CD8-positive, alpha-beta memory T cell (primary cell): ENCODE measurements at regions not wholly inside any gene's neighbourhood (a gene's known extent, or its start where the extent isn't known, plus 50 kb on each side); places are given as distances from the start of the nearest gene placed in this dataset.
A peak's percentile ranks its signal among the peaks of the same experiment; 100 is the strongest.

ENCODE experiments used
- CTCF ChIA-PET: fragments of 350-600 bp; sonication (Branson Sonifier 250); formaldehyde crosslinking; loops from one replicate; lab custom pipeline; 2021; ENCODE audit warnings: antibody characterized with exemption; lab: Charles Lee
- POLR2A ChIA-PET: fragments of 350-600 bp; sonication (Branson Sonifier 250); formaldehyde crosslinking; loops from one replicate; lab custom pipeline; 2021; ENCODE audit warnings: antibody characterized with exemption; lab: Charles Lee
- DNase-seq, 5 donors: peaks; one replicate each; pipeline versions ENCODE4 v3.0.0 to v3.0.0-alpha.2; 2020 to 2022; ENCODE audit warnings: mixed read lengths in 1 of 5
- H3K27ac ChIP-seq: one replicate; pipeline ENCODE4 v1.7.0; 2013; ENCODE audit warnings: low read depth, mild to moderate bottlenecking, low read length, moderate library complexity
- H3K27me3 ChIP-seq: 2 replicates; pipeline ENCODE4 v1.7.0; 2013; ENCODE audit warnings: low read length, mild to moderate bottlenecking; ENCODE audit not compliant: insufficient read depth, poor library complexity, severe bottlenecking
- H3K36me3 ChIP-seq: 2 replicates; pipeline ENCODE4 v1.7.0; 2013; ENCODE audit warnings: mild to moderate bottlenecking, low read length, moderate library complexity; ENCODE audit not compliant: insufficient read depth
- H3K4me1 ChIP-seq: 2 replicates; pipeline ENCODE4 v1.7.0; 2013; ENCODE audit warnings: mild to moderate bottlenecking, low read length, moderate library complexity; ENCODE audit not compliant: insufficient read depth
- H3K4me3 ChIP-seq: 2 replicates; pipeline ENCODE4 v1.7.0; 2013; ENCODE audit warnings: mild to moderate bottlenecking, low read length
- H3K9me3 ChIP-seq: 2 replicates; pipeline ENCODE4 v1.7.0; 2013; ENCODE audit warnings: mild to moderate bottlenecking, low read length
- H3K27ac Mint-ChIP-seq, 8 donors: one replicate each; pipeline ENCODE4 v1.8.0; 2020 to 2021; ENCODE audit warnings: mixed read lengths in 8 of 8, mild to moderate bottlenecking in 6 of 8, inconsistent platforms in 3 of 8, moderate library complexity in 3 of 8
- H3K27me3 Mint-ChIP-seq, 2 donors: one replicate each; pipeline ENCODE4 v1.8.0; 2020 to 2021; ENCODE audit warnings: mixed read lengths in 2 of 2, mild to moderate bottlenecking in 1 of 2, moderate library complexity in 1 of 2
- H3K36me3 Mint-ChIP-seq, 3 donors: one replicate each; pipeline ENCODE4 v1.8.0; 2020 to 2021; ENCODE audit warnings: mixed read lengths in 3 of 3, inconsistent platforms in 1 of 3, mild to moderate bottlenecking in 1 of 3
- H3K4me1 Mint-ChIP-seq, 3 donors: one replicate each; pipeline ENCODE4 v1.8.0; 2020 to 2021; ENCODE audit warnings: mixed read lengths in 3 of 3, inconsistent platforms in 1 of 3, mild to moderate bottlenecking in 1 of 3
- H3K4me3 Mint-ChIP-seq, 7 donors: one replicate each; pipeline ENCODE4 v1.8.0; 2020 to 2021; ENCODE audit warnings: mixed read lengths in 7 of 7, mild to moderate bottlenecking in 6 of 7, moderate library complexity in 4 of 7, inconsistent platforms in 2 of 7
- H3K9me3 Mint-ChIP-seq, 5 donors: one replicate each; pipeline ENCODE4 v1.8.0; 2020 to 2022; ENCODE audit warnings: mixed read lengths in 5 of 5, mild to moderate bottlenecking in 3 of 5, moderate library complexity in 2 of 5, inconsistent platforms in 1 of 5

DNA sequence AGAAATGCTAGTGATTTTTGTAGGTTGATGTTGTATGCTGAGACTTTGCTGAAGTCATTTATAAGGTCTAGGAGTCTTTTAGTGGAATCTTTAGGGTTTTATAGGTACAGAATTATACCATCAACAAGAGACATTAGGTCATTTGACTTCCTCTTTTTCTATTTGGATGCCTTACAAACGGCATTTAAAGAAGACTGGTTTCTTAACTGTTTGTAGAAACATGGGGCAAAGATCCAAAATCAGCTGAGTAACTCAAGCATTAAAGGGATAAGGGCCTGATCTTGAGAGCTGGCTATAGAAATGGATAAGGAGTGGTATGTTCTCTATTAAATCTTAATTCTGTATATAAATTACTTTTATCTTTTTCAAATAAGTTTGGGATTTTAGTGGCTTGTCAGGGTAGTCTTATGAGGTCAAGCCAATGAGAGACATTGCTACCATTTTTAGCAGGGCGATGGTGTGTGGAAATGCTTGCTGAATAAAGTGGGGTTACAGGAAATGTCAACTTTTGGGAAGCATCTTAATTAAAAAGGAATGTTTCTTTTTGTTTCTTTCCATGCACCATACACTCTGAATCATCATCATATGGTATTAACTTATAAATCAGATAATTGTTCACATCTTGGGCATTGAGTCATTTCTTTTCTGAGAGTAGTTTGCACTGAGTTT, 197.7 kb upstream of the GBE1 start:
- Mint-ChIP-seq H3K9me3 (peaks cover 0 to 4% (median 0%) of the 10 kb centered on the region in 5 donors), H3K36me3 (no peaks in the 10 kb centered on the region), H3K27ac (no peak overlapping the region), H3K27me3 (no peaks in the 10 kb centered on the region), H3K4me3 (no peak overlapping the region), H3K4me1 (no peaks in the 10 kb centered on the region)
- CTCF ChIA-PET = no interaction called here
- H3K4me1 ChIP-seq = no peaks in the 10 kb centered on the region
- no peaks in the 10 kb centered on the region for H3K9me3 ChIP-seq
- no peak overlapping the region for H3K4me3 ChIP-seq
- POLR2A ChIA-PET = no interaction called here
- DNase-seq = no peak
- no peaks in the 10 kb centered on the region for H3K36me3 ChIP-seq
- no peak overlapping the region for H3K27ac ChIP-seq
- H3K27me3 ChIP-seq = no peaks in the 10 kb centered on the region

- ChIA-PET CTCF (no interaction called here), POLR2A (no interaction called here)
- Histone ChIP-seq H3K36me3 (no peaks in the 10 kb centered on the region), H3K9me3 (no peaks in the 10 kb centered on the region), H3K27ac (no peak overlapping the region), H3K27me3 (no peaks in the 10 kb centered on the region), H3K4me3 (no peak overlapping the region), H3K4me1 (no peaks in the 10 kb centered on the region)
- DNase-seq = no peak
- Mint-ChIP-seq H3K4me3 (no peak overlapping the region), H3K9me3 (peaks cover 0 to 4% (median 0%) of the 10 kb centered on the region in 5 donors), H3K27ac (no peak overlapping the region), H3K27me3 (no peaks in the 10 kb centered on the region), H3K4me1 (no peaks in the 10 kb centered on the region), H3K36me3 (no peaks in the 10 kb centered on the region)
Observed at GRCh38 chr3:81955878-81956277, 194.4 kb upstream of the GBE1 start.

GRCh38 chr3:81953111-81953510, 191.7 kb upstream of the GBE1 start:
- ChIA-PET CTCF (interaction anchor here (0.5 kb wide), 1 partner anchor 16 kb away, joined by 4 read pairs; no protein-coding TSS in a partner anchor), POLR2A (no interaction called here)
- Histone ChIP-seq H3K9me3 (no peaks in the 10 kb centered on the region), H3K27me3 (no peaks in the 10 kb centered on the region), H3K27ac (no peak overlapping the region), H3K4me1 (no peaks in the 10 kb centered on the region), H3K4me3 (no peak overlapping the region), H3K36me3 (no peaks in the 10 kb centered on the region)
- Mint-ChIP-seq H3K4me3 (no peak overlapping the region), H3K4me1 (no peaks in the 10 kb centered on the region), H3K27me3 (no peaks in the 10 kb centered on the region), H3K27ac (no peak overlapping the region), H3K36me3 (no peaks in the 10 kb centered on the region), H3K9me3 (peaks cover 0 to 3% (median 0%) of the 10 kb centered on the region in 5 donors)
- no peak for DNase-seq

DNA sequence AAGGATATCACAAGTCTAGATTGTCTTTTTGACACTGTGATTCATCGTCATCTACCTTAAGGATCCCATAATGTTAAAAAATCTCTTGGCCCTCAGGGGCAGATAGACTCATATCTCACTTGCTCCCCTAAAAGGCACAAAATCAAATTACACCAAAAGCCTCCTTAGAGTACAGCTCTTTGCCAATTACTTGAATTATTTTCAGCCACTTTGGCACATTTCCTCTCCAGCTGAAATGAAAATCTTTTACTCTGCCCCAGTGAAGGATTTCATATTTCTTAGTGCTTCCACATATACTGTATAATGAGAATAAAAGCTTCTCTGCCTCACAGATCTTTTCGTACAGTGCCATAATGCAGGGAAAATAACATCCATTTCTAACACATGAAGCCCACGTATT, 190.7 kb upstream of the GBE1 start:
- Mint-ChIP-seq H3K4me3 (no peak overlapping the region), H3K27ac (no peak overlapping the region), H3K9me3 (no peaks in the 10 kb centered on the region), H3K36me3 (no peaks in the 10 kb centered on the region), H3K27me3 (no peaks in the 10 kb centered on the region), H3K4me1 (no peaks in the 10 kb centered on the region)
- no peaks in the 10 kb centered on the region for H3K27me3 ChIP-seq
- no peaks in the 10 kb centered on the region for H3K4me1 ChIP-seq
- no peak overlapping the region for H3K27ac ChIP-seq
- H3K4me3 ChIP-seq = no peak overlapping the region
- no peaks in the 10 kb centered on the region for H3K9me3 ChIP-seq
- DNase-seq = no peak
- POLR2A ChIA-PET = no interaction called here
- CTCF ChIA-PET = no interaction called here
- H3K36me3 ChIP-seq = no peaks in the 10 kb centered on the region

DNA sequence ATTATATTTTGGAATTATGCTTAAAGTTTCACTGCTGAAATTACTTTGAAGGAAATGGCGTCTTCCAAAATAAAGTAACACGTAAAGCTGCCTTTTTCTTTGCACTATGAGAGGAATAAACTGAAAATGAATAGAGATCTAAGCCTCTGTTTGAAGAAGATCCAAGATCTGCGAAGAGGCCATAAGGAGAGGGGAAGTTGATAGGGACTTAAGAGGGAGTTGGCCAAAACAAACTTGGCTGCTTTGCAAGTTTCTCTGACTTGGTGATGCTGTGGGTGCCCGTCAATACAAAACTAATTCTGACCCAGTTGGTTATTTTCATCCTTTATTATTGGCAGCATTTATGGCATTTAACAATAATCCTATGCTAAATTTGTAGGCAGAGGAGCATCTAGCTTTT, 190.2 kb upstream of the GBE1 start:
- Mint-ChIP-seq H3K4me1 (no peaks in the 10 kb centered on the region), H3K9me3 (no peaks in the 10 kb centered on the region), H3K36me3 (no peaks in the 10 kb centered on the region), H3K27ac (no peak overlapping the region), H3K4me3 (no peak overlapping the region), H3K27me3 (no peaks in the 10 kb centered on the region)
- H3K4me1 ChIP-seq = no peaks in the 10 kb centered on the region
- H3K27ac ChIP-seq = no peak overlapping the region
- H3K4me3 ChIP-seq = no peak overlapping the region
- ChIA-PET CTCF (no interaction called here), POLR2A (no interaction called here)
- no peaks in the 10 kb centered on the region for H3K36me3 ChIP-seq
- no peaks in the 10 kb centered on the region for H3K9me3 ChIP-seq
- no peaks in the 10 kb centered on the region for H3K27me3 ChIP-seq
- no peak for DNase-seq

DNA sequence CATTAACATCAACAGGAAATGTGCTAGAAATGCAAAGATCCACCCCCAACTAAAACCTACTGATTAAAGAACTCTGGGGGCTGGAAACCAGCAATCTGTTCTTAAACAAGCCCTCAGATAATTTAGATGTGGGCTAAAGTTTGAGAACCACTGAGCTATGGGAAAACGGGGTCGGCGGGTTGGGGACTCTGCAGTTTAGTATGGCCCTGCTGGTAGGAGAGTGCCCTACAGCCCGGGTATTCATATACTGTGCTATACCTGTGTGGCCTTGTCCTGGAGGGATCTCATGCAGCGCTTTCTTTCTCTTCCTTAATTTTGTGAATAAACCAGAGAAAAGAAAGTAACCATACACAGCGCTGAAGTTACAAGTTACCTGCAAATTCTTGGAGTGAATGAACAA, 189.7 kb upstream of the GBE1 start:
- CTCF ChIA-PET = no interaction called here
- H3K27me3 Mint-ChIP-seq = no peaks in the 10 kb centered on the region

DNA sequence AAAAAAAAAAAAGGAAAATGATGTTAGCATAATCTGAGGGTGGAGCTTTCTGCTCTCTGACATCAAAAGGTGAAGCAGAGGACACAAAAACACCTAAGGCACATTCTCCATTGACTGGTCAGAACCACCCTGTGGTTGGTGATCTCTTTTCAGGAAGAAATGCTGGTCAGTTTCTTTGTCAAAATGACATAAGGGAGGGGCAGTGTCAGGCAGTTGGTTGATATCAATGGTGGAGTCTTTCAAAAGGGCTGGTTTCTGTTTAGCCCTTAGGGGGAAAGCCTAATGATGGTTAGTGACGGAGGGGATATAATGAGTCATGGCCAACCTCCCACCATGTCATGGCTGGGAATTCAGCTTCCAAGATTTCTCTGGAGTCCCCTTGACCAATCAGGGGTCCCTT, 185.9 kb upstream of the GBE1 start:
- Histone ChIP-seq H3K36me3 (no peaks in the 10 kb centered on the region), H3K27me3 (no peaks in the 10 kb centered on the region), H3K27ac (no peak overlapping the region), H3K9me3 (no peaks in the 10 kb centered on the region), H3K4me3 (no peak overlapping the region), H3K4me1 (no peaks in the 10 kb centered on the region)
- Mint-ChIP-seq H3K4me1 (no peaks in the 10 kb centered on the region), H3K27ac (no peak overlapping the region), H3K9me3 (peaks cover 9 to 18% (median 15%) of the 10 kb centered on the region in 5 donors), H3K27me3 (no peaks in the 10 kb centered on the region), H3K4me3 (no peak overlapping the region), H3K36me3 (no peaks in the 10 kb centered on the region)
- CTCF ChIA-PET = no interaction called here
- no peak for DNase-seq
- POLR2A ChIA-PET = no interaction called here

More for the DNA sequence above, 189.7 kb upstream of the GBE1 start:
- Histone ChIP-seq H3K27me3 (no peaks in the 10 kb centered on the region), H3K9me3 (no peaks in the 10 kb centered on the region), H3K36me3 (no peaks in the 10 kb centered on the region), H3K27ac (no peak overlapping the region), H3K4me3 (no peak overlapping the region), H3K4me1 (no peaks in the 10 kb centered on the region)
- H3K4me3 Mint-ChIP-seq = peak overlapping the region in 1 of 7 donors; percentile 75
- H3K4me1 Mint-ChIP-seq = no peaks in the 10 kb centered on the region
- POLR2A ChIA-PET = no interaction called here
- no peaks in the 10 kb centered on the region for H3K9me3 Mint-ChIP-seq
- DNase-seq = no peak
- H3K27ac Mint-ChIP-seq = no peak overlapping the region
- no peaks in the 10 kb centered on the region for H3K36me3 Mint-ChIP-seq

DNA sequence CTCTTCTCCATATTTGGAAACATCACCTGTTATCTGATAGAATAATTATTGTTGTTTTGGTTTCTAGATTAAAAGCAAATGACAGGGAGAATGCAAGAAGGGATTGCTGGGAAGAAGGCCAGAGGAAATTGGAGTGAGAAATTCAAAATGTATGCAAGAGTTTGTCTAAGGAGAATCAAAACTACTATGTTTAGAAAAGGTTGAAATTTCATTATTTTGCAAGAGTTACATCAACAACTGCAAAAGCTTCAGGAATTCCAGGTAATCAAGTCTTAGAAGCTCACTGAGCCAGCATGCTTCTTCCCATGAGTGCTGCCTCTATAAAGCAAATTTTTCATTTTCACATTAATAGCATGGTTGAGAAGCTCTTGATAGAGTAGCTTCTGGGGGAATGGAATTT, 177.2 kb upstream of the GBE1 start:
- Histone ChIP-seq H3K4me1 (no peaks in the 10 kb centered on the region), H3K4me3 (no peak overlapping the region), H3K36me3 (no peaks in the 10 kb centered on the region), H3K27ac (no peak overlapping the region), H3K9me3 (no peaks in the 10 kb centered on the region), H3K27me3 (no peaks in the 10 kb centered on the region)
- Mint-ChIP-seq H3K9me3 (peaks cover 0 to 8% (median 2%) of the 10 kb centered on the region in 5 donors), H3K4me1 (no peaks in the 10 kb centered on the region), H3K4me3 (no peak overlapping the region), H3K36me3 (no peaks in the 10 kb centered on the region), H3K27ac (no peak overlapping the region), H3K27me3 (no peaks in the 10 kb centered on the region)
- POLR2A ChIA-PET = no interaction called here
- no peak for DNase-seq
- CTCF ChIA-PET = no interaction called here
